HG03280 (cell line): ENCODE measurements at regions not wholly inside any gene's neighbourhood (a gene's known extent, or its start where the extent isn't known, plus 50 kb on each side); places are given as distances from the start of the nearest gene placed in this dataset.
"Not testable (repeated sequence)": the region's sequence is repeated elsewhere in the genome, so short reads cannot be mapped to it uniquely, and the experiment has no call there.

Experiments used
- ATAC-seq: cut with Tn5 transposase; IDR thresholded peaks from one replicate; pipeline ENCODE4 v1.9.1; 2021; ENCODE audit warnings: mild to moderate bottlenecking, moderate library complexity; ENCODE audit not compliant: unreplicated experiment

GRCh38 chr18:22563164-22563583 lies 145.5 kb upstream of the CTAGE1 start:
- peak; percentile 68 for ATAC-seq

- ATAC-seq = no peak
Measured at GRCh38 chr18:22564036-22564435, 146.3 kb upstream of the CTAGE1 start.

- ATAC-seq = no peak
Measured at GRCh38 chr18:22566703-22567420, 149.1 kb upstream of the CTAGE1 start.

GRCh38 chr18:22567794-22568193 lies 150.1 kb upstream of the CTAGE1 start:
- ATAC-seq = no peak

GRCh38 chr18:22570492-22570891 lies 152.8 kb upstream of the CTAGE1 start:
- no peak for ATAC-seq

- ATAC-seq = no peak
Measured at GRCh38 chr18:22572341-22572740, 154.6 kb upstream of the CTAGE1 start.

GRCh38 chr18:22579271-22579670 lies 161.6 kb upstream of the CTAGE1 start:
- ATAC-seq = no peak

GRCh38 chr18:22585333-22585732 lies 167.6 kb upstream of the CTAGE1 start:
- ATAC-seq = no peak

GRCh38 chr18:22585821-22586220 lies 168.1 kb upstream of the CTAGE1 start:
- ATAC-seq = no peak

- no peak for ATAC-seq
Measured at GRCh38 chr18:22591222-22591621, 173.5 kb upstream of the CTAGE1 start.

GRCh38 chr18:22594155-22594690 lies 176.5 kb upstream of the CTAGE1 start:
- no peak for ATAC-seq

GRCh38 chr18:22601481-22601880 lies 183.8 kb upstream of the CTAGE1 start:
- ATAC-seq = no peak

- not testable (repeated sequence) for ATAC-seq
Measured at GRCh38 chr18:22602456-22602855, 184.7 kb upstream of the CTAGE1 start.

GRCh38 chr18:22603902-22604301 lies 186.2 kb upstream of the CTAGE1 start:
- ATAC-seq = no peak

GRCh38 chr18:22604390-22604985 lies 186.8 kb upstream of the CTAGE1 start:
- no peak for ATAC-seq

GRCh38 chr18:22604986-22605421 lies 187.3 kb upstream of the CTAGE1 start:
- ATAC-seq = no peak

GRCh38 chr18:22605736-22606135 lies 188.0 kb upstream of the CTAGE1 start:
- no peak for ATAC-seq

GRCh38 chr18:22606563-22607283 lies 189.0 kb upstream of the CTAGE1 start:
- ATAC-seq = no peak

- no peak for ATAC-seq
Measured at GRCh38 chr18:22607284-22607635, 189.5 kb upstream of the CTAGE1 start.

- ATAC-seq = no peak
Measured at GRCh38 chr18:22608847-22609246, 191.1 kb upstream of the CTAGE1 start.

GRCh38 chr18:22609642-22610041 lies 191.9 kb upstream of the CTAGE1 start:
- no peak for ATAC-seq
